Astrocyte (in vitro differentiated cells and primary cell): ENCODE measurements at regions not wholly inside any gene's neighbourhood (a gene's known extent, or its start where the extent isn't known, plus 50 kb on each side); places are given as distances from the start of the nearest gene placed in this dataset.

Experiments used
- DNase-seq: peaks from one replicate; pipeline ENCODE4 v3.0.0-alpha.2; 2010; ENCODE audit warnings: low read depth
- FAIRE-seq: peaks from 2 replicates; lab custom pipeline; 2011; peaks lifted over from hg19 to GRCh38; lab: Jason Lieb, UNC
- H2AFZ ChIP-seq: 2 replicates; pipeline ENCODE4 v1.6.0; 2012; ENCODE audit warnings: low read depth, low read length, inconsistent platforms
- H3K27ac ChIP-seq: 2 replicates; pipeline ENCODE4 v1.5.1; 2011; ENCODE audit warnings: low read depth, low read length, inconsistent platforms
- H3K27me3 ChIP-seq: 2 replicates; pipeline ENCODE4 v1.6.0; 2011; ENCODE audit warnings: low read length, inconsistent platforms; ENCODE audit not compliant: insufficient read depth
- H3K36me3 ChIP-seq: 2 replicates; pipeline ENCODE4 v1.5.1; 2011; ENCODE audit warnings: low read length, inconsistent platforms; ENCODE audit not compliant: insufficient read depth
- H3K4me1 ChIP-seq: 2 replicates; pipeline ENCODE4 v1.5.1; 2011; ENCODE audit warnings: low read length, inconsistent platforms; ENCODE audit not compliant: insufficient read depth
- H3K4me2 ChIP-seq: 2 replicates; pipeline ENCODE4 v1.6.0; 2012; ENCODE audit warnings: low read length, inconsistent platforms
- H3K4me3 ChIP-seq: 2 replicates; pipeline ENCODE4 v1.5.1; 2011; ENCODE audit warnings: low read depth, mild to moderate bottlenecking, low read length, inconsistent platforms; ENCODE audit not compliant: insufficient read depth
- H3K79me2 ChIP-seq: 2 replicates; pipeline ENCODE4 v1.6.0; 2012; ENCODE audit warnings: mild to moderate bottlenecking, low read length, inconsistent platforms; ENCODE audit not compliant: insufficient read depth
- H3K9ac ChIP-seq: 2 replicates; pipeline ENCODE4 v1.6.0; 2012; ENCODE audit warnings: mild to moderate bottlenecking, low read length, inconsistent platforms
- H3K9me3 ChIP-seq: 2 replicates; pipeline ENCODE4 v1.5.1; 2012; ENCODE audit warnings: low read depth, mild to moderate bottlenecking, low read length, inconsistent platforms; ENCODE audit not compliant: insufficient read depth
- H4K20me1 ChIP-seq: 2 replicates; pipeline ENCODE4 v1.6.0; 2012; ENCODE audit warnings: low read length, inconsistent platforms; ENCODE audit not compliant: insufficient read depth
- H3K27ac Mint-ChIP-seq: one replicate; pipeline ENCODE4 v1.8.0; 2021; ENCODE audit warnings: mild to moderate bottlenecking, mixed read lengths; ENCODE audit not compliant: unreplicated experiment
- H3K27me3 Mint-ChIP-seq: one replicate; pipeline ENCODE4 v1.8.0; 2021; ENCODE audit warnings: low read depth, mixed read lengths; ENCODE audit not compliant: unreplicated experiment
- H3K36me3 Mint-ChIP-seq: one replicate; pipeline ENCODE4 v1.8.0; 2021; ENCODE audit warnings: low read depth, mixed read lengths; ENCODE audit not compliant: unreplicated experiment
- H3K4me1 Mint-ChIP-seq: one replicate; pipeline ENCODE4 v1.8.0; 2021; ENCODE audit warnings: low read depth, mixed read lengths; ENCODE audit not compliant: unreplicated experiment
- H3K4me3 Mint-ChIP-seq: one replicate; pipeline ENCODE4 v1.8.0; 2021; ENCODE audit warnings: mild to moderate bottlenecking, moderate library complexity, mixed read lengths; ENCODE audit not compliant: unreplicated experiment
- H3K9me3 Mint-ChIP-seq: one replicate; pipeline ENCODE4 v1.8.0; 2021; ENCODE audit warnings: mild to moderate bottlenecking, mixed read lengths; ENCODE audit not compliant: unreplicated experiment
- CTCF ChIP-seq: IDR thresholded peaks from 2 replicates; pipeline ENCODE4 v1.5.1; 2011; ENCODE audit warnings: low read depth, mild to moderate bottlenecking, inconsistent platforms, low read length, moderate library complexity; ENCODE audit not compliant: insufficient read depth
- EZH2 ChIP-seq: IDR thresholded peaks from 2 replicates; pipeline ENCODE4 v1.6.1; 2012; ENCODE audit warnings: mild to moderate bottlenecking, low read length, inconsistent platforms; ENCODE audit not compliant: insufficient read depth

- Mint-ChIP-seq H3K4me3 (no peak overlapping the region), H3K9me3 (peaks cover 7% of the 10 kb centered on the region), H3K27ac (no peak overlapping the region), H3K27me3 (peaks cover 34% of the 10 kb centered on the region), H3K36me3 (no peaks in the 10 kb centered on the region), H3K4me1 (no peaks in the 10 kb centered on the region)
- Histone ChIP-seq H3K4me2 (no peak overlapping the region), H3K9ac (no peak overlapping the region), H3K4me3 (no peak overlapping the region), H3K27ac (no peak overlapping the region), H2AFZ (no peak overlapping the region), H3K27me3 (no peaks in the 10 kb centered on the region), H3K4me1 (no peaks in the 10 kb centered on the region), H3K36me3 (no peaks in the 10 kb centered on the region), H4K20me1 (no peaks in the 10 kb centered on the region), H3K9me3 (no peaks in the 10 kb centered on the region), H3K79me2 (no peaks in the 10 kb centered on the region)
- FAIRE-seq (no peak), DNase-seq (no peak)
- TF ChIP-seq CTCF (no peak), EZH2 (no peak)
Observed at GRCh38 chr20:24828992-24829648, 119.9 kb upstream of the CST7 start.

- H3K27me3 ChIP-seq: no peaks in the 10 kb centered on the region
- Mint-ChIP-seq H3K9me3 (peaks cover 7% of the 10 kb centered on the region), H3K4me1 (no peaks in the 10 kb centered on the region), H3K36me3 (no peaks in the 10 kb centered on the region), H3K27ac (no peak overlapping the region), H3K4me3 (no peak overlapping the region), H3K27me3 (peaks cover 37% of the 10 kb centered on the region)
- no peaks in the 10 kb centered on the region for H3K36me3 ChIP-seq
- H3K4me1 ChIP-seq: no peaks in the 10 kb centered on the region
- no peak overlapping the region for H2AFZ ChIP-seq
- no peak overlapping the region for H3K4me2 ChIP-seq
- no peaks in the 10 kb centered on the region for H3K9me3 ChIP-seq
- no peak overlapping the region for H3K9ac ChIP-seq
- H3K27ac ChIP-seq: no peak overlapping the region
- no peaks in the 10 kb centered on the region for H3K79me2 ChIP-seq
- no peak overlapping the region for H3K4me3 ChIP-seq
- no peak for FAIRE-seq
- no peak for TF ChIP-seq EZH2
- TF ChIP-seq CTCF: no peak
- DNase-seq: no peak
- H4K20me1 ChIP-seq: no peaks in the 10 kb centered on the region
Observed at GRCh38 chr20:24829649-24830370, 119.3 kb upstream of the CST7 start.

DNA sequence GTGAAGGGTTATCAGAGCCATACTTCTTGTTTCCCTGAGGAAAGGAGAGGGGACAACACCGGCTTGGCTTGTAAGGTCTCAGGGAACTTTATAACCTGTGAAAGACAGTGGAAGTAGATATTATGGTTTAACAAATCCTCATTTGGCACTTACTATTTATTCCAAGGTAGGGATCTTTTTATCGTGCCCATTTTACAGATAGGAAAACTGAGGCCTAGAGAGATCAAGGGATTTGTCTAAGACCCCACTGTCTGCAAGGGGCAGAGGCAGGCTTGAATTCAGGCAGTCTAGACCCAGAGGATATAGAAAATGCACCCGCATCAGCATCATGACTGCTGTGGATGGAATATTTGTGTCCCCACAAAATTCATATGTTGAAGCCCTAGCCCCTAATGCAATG, 118.4 kb upstream of the CST7 start:
- Histone ChIP-seq H3K4me2 (no peak overlapping the region), H2AFZ (no peak overlapping the region), H4K20me1 (no peaks in the 10 kb centered on the region), H3K27ac (no peak overlapping the region), H3K79me2 (no peaks in the 10 kb centered on the region), H3K36me3 (no peaks in the 10 kb centered on the region), H3K27me3 (no peaks in the 10 kb centered on the region), H3K9me3 (no peaks in the 10 kb centered on the region), H3K9ac (no peak overlapping the region), H3K4me3 (no peak overlapping the region), H3K4me1 (no peaks in the 10 kb centered on the region)
- H3K4me3 Mint-ChIP-seq: no peak overlapping the region
- H3K27me3 Mint-ChIP-seq: peaks cover 45% of the 10 kb centered on the region
- TF ChIP-seq EZH2 (no peak), CTCF (no peak)
- H3K9me3 Mint-ChIP-seq: peaks cover 7% of the 10 kb centered on the region
- FAIRE-seq: no peak
- no peak overlapping the region for H3K27ac Mint-ChIP-seq
- H3K36me3 Mint-ChIP-seq: no peaks in the 10 kb centered on the region
- DNase-seq: no peak
- H3K4me1 Mint-ChIP-seq: no peaks in the 10 kb centered on the region
